NCI-H146 (cell line): ENCODE measurements at regions not wholly inside any gene's neighbourhood (a gene's known extent, or its start where the extent isn't known, plus 50 kb on each side); places are given as distances from the start of the nearest gene placed in this dataset.

ENCODE experiments used
- DNase-seq: peaks from one replicate; lab custom pipeline; 2025; lab: John Stamatoyannopoulos, UW

GRCh38 chr3:30331519-30331918 lies 274.9 kb upstream of the TGFBR2 start:
- DNase-seq, result peak; percentile 9

- peak; percentile 82 for DNase-seq
Observed at GRCh38 chr3:30332196-30333021, 274.0 kb upstream of the TGFBR2 start.

GRCh38 chr3:30333143-30333542 lies 273.3 kb upstream of the TGFBR2 start:
- peak; percentile 65 for DNase-seq

GRCh38 chr3:30333903-30334302 lies 272.5 kb upstream of the TGFBR2 start:
- no peak for DNase-seq

GRCh38 chr3:30340500-30340899 lies 265.9 kb upstream of the TGFBR2 start:
- no peak for DNase-seq

GRCh38 chr3:30341079-30341478 lies 265.3 kb upstream of the TGFBR2 start:
- no peak for DNase-seq

GRCh38 chr3:30341851-30342250 lies 264.6 kb upstream of the TGFBR2 start:
- no peak for DNase-seq

GRCh38 chr3:30342318-30343060 lies 263.9 kb upstream of the TGFBR2 start:
- peak; percentile 32 for DNase-seq

GRCh38 chr3:30343067-30343831 lies 263.2 kb upstream of the TGFBR2 start:
- DNase-seq, result no peak

- DNase-seq, result no peak
Observed at GRCh38 chr3:30343861-30344260, 262.5 kb upstream of the TGFBR2 start.

GRCh38 chr3:30344288-30344687 lies 262.1 kb upstream of the TGFBR2 start:
- peak; percentile 49 for DNase-seq

- no peak for DNase-seq
Observed at GRCh38 chr3:30346933-30347320, 259.5 kb upstream of the TGFBR2 start.

- no peak for DNase-seq
Observed at GRCh38 chr3:30347679-30348216, 258.7 kb upstream of the TGFBR2 start.

- peak; percentile 66 for DNase-seq
Observed at GRCh38 chr3:30349507-30349906, 256.9 kb upstream of the TGFBR2 start.

- no peak for DNase-seq
Observed at GRCh38 chr3:30350011-30350410, 256.4 kb upstream of the TGFBR2 start.

GRCh38 chr3:30350901-30351300 lies 255.5 kb upstream of the TGFBR2 start:
- no peak for DNase-seq

GRCh38 chr3:30352410-30353318 lies 253.7 kb upstream of the TGFBR2 start:
- DNase-seq, result peak; percentile 83

- no peak for DNase-seq
Observed at GRCh38 chr3:30353711-30354467, 252.5 kb upstream of the TGFBR2 start.

- DNase-seq, result peak; percentile 55
Observed at GRCh38 chr3:30354513-30354912, 251.9 kb upstream of the TGFBR2 start.

GRCh38 chr3:30354972-30355371 lies 251.4 kb upstream of the TGFBR2 start:
- peak; percentile 93 for DNase-seq
